GM23338 (cell line): ENCODE measurements at regions not wholly inside any gene's neighbourhood (a gene's known extent, or its start where the extent isn't known, plus 50 kb on each side); places are given as distances from the start of the nearest gene placed in this dataset.

Experiments
- ATAC-seq: fragments of 200-7000 bp; cut with Tn5 transposase; 3 replicates; pipeline ENCODE4 v1.9.1; 2020
- DNase-seq: peaks from one replicate; pipeline ENCODE4 v3.0.0-alpha.2; 2015; ENCODE audit warnings: low spot score
- H2AFZ ChIP-seq: fragments of 200-600 bp; sonication (generic); 2 replicates; pipeline ENCODE4 v1.8.0; 2016; ENCODE audit warnings: antibody characterized with exemption, mild to moderate bottlenecking, moderate library complexity
- H3F3A ChIP-seq: fragments of 200-600 bp; sonication (generic); replicated peaks from 2 replicates; pipeline ENCODE4 v1.8.0; 2017; ENCODE audit warnings: antibody characterized with exemption, mixed run types, low read depth
- H3K27ac ChIP-seq: fragments of 200-600 bp; sonication (generic); 2 replicates; pipeline ENCODE4 v1.6.1; 2016; ENCODE audit warnings: low read depth
- H3K27me3 ChIP-seq: fragments of 200-600 bp; sonication (generic); 2 replicates; pipeline ENCODE4 v1.8.0; 2016; ENCODE audit warnings: mild to moderate bottlenecking, mixed run types, moderate library complexity; ENCODE audit not compliant: insufficient read depth
- H3K36me3 ChIP-seq: fragments of 200-600 bp; sonication (generic); 2 replicates; pipeline ENCODE4 v1.8.0; 2016; ENCODE audit warnings: mild to moderate bottlenecking; ENCODE audit not compliant: insufficient read depth
- H3K4me1 ChIP-seq: fragments of 200-600 bp; sonication (generic); 2 replicates; pipeline ENCODE4 v1.8.0; 2016; ENCODE audit warnings: mild to moderate bottlenecking, moderate library complexity; ENCODE audit not compliant: insufficient read depth
- H3K4me2 ChIP-seq: fragments of 200-600 bp; sonication (generic); 2 replicates; pipeline ENCODE4 v1.7.1; 2017; ENCODE audit warnings: mixed run types
- H3K4me3 ChIP-seq: fragments of 200-600 bp; sonication (generic); 2 replicates; pipeline ENCODE4 v1.6.1; 2016; ENCODE audit warnings: mixed run types
- H3K79me2 ChIP-seq: fragments of 200-600 bp; sonication (generic); replicated peaks from 2 replicates; pipeline ENCODE4 v1.8.0; 2017; ENCODE audit warnings: mild to moderate bottlenecking; ENCODE audit not compliant: insufficient read depth
- H3K9me2 ChIP-seq: fragments of 200-600 bp; sonication (generic); 2 replicates; pipeline ENCODE4 v1.8.0; 2017; ENCODE audit not compliant: insufficient read depth
- H4K20me1 ChIP-seq: fragments of 200-600 bp; sonication (generic); replicated peaks from 2 replicates; pipeline ENCODE4 v1.8.0; 2017; ENCODE audit warnings: mild to moderate bottlenecking; ENCODE audit not compliant: insufficient read depth
- H3K27ac Mint-ChIP-seq: 2 replicates; pipeline ENCODE4 v1.8.0; 2020; ENCODE audit warnings: inconsistent platforms, mild to moderate bottlenecking, moderate library complexity, mixed read lengths
- H3K27me3 Mint-ChIP-seq: 3 replicates; pipeline ENCODE4 v1.8.0; 2022; ENCODE audit warnings: low read depth, mild to moderate bottlenecking, moderate library complexity, mixed read lengths, inconsistent platforms; ENCODE audit not compliant: insufficient read depth, poor library complexity
- H3K36me3 Mint-ChIP-seq: 3 replicates; pipeline ENCODE4 v1.8.0; 2021; ENCODE audit warnings: low read depth, mild to moderate bottlenecking, inconsistent platforms, moderate library complexity, mixed read lengths
- H3K4me1 Mint-ChIP-seq: 3 replicates; pipeline ENCODE4 v1.8.0; 2020; ENCODE audit warnings: mild to moderate bottlenecking, inconsistent platforms, mixed read lengths
- H3K4me3 Mint-ChIP-seq: 3 replicates; pipeline ENCODE4 v1.8.0; 2021; ENCODE audit warnings: moderate library complexity, mild to moderate bottlenecking, inconsistent platforms, mixed read lengths
- H3K9me3 Mint-ChIP-seq: 3 replicates; pipeline ENCODE4 v1.8.0; 2020; ENCODE audit warnings: moderate library complexity, mild to moderate bottlenecking, inconsistent platforms, mixed read lengths
- CREB1 ChIP-seq: fragments of 250-450 bp; sonication (Bioruptor Pico); IDR thresholded peaks from 2 replicates; pipeline ENCODE4 v1.5.0; 2020; ENCODE audit warnings: low read depth, mild to moderate bottlenecking, moderate library complexity
- EZH2 ChIP-seq: fragments of 200-600 bp; sonication (generic); IDR thresholded peaks from one replicate; pipeline ENCODE4 v1.8.0; 2017; ENCODE audit warnings: antibody characterized with exemption, mild to moderate bottlenecking, low read depth; ENCODE audit not compliant: unreplicated experiment
- EZH2phosphoT487 ChIP-seq: fragments of 200-600 bp; sonication (generic); IDR thresholded peaks from one replicate; pipeline ENCODE4 v1.8.1; 2018; ENCODE audit warnings: antibody characterized with exemption; ENCODE audit not compliant: unreplicated experiment
- JUNB ChIP-seq: IDR thresholded peaks from one replicate; pipeline ENCODE4 v1.6.1; 2016; ENCODE audit warnings: antibody characterized with exemption; ENCODE audit not compliant: unreplicated experiment
- POLR2AphosphoS5 ChIP-seq: IDR thresholded peaks from 2 replicates; pipeline ENCODE4 v1.6.1; 2016; ENCODE audit warnings: antibody characterized with exemption, low read depth
- STAT1 ChIP-seq: IDR thresholded peaks from one replicate; pipeline ENCODE4 v1.6.1; 2016; ENCODE audit warnings: antibody characterized with exemption; ENCODE audit not compliant: unreplicated experiment
- ZNF114 ChIP-seq: fragments of 250-450 bp; sonication (Bioruptor Pico); IDR thresholded peaks from 2 replicates; pipeline ENCODE4 v1.5.0; 2020; ENCODE audit warnings: mild to moderate bottlenecking, moderate library complexity
- ZNF331 ChIP-seq: fragments of 250-450 bp; sonication (Bioruptor Pico); IDR thresholded peaks from 2 replicates; pipeline ENCODE4 v1.5.0; 2020; ENCODE audit warnings: low read depth, mild to moderate bottlenecking, moderate library complexity
- TF ChIP-seq, protein P1 (sequence below), 2 experiments: fragments of 200-600 bp in 1 of 2; sonication (generic) in 1 of 2; conservative IDR thresholded peaks; 2 replicates each; pipeline versions ENCODE4 v1.5.1 to v1.6.1; 2016 to 2017; ENCODE audit warnings: antibody characterized with exemption in 2 of 2, low read depth in 2 of 2, mild to moderate bottlenecking in 2 of 2, moderate library complexity in 1 of 2
- TF ChIP-seq, protein P2 (sequence below): fragments of 250-450 bp; sonication (Bioruptor Pico); IDR thresholded peaks from 2 replicates; pipeline ENCODE4 v1.5.0; 2020; ENCODE audit warnings: mild to moderate bottlenecking, moderate library complexity

- no peak overlapping the region for H3K4me3 Mint-ChIP-seq
- H3K27ac Mint-ChIP-seq = no peak overlapping the region
Observed at GRCh38 chr17:83008186-83008510, 71.3 kb upstream of the METRNL start.

More at GRCh38 chr17:83008186-83008510, 71.3 kb upstream of the METRNL start:
- Histone ChIP-seq H3K27me3 (no peaks in the 10 kb centered on the region), H3K4me2 (no peak overlapping the region), H3K4me1 (no peaks in the 10 kb centered on the region), H3K36me3 (no peaks in the 10 kb centered on the region), H3K79me2 (no peaks in the 10 kb centered on the region), H2AFZ (no peak overlapping the region), H3K27ac (no peak overlapping the region), H3K9me2 (no peaks in the 10 kb centered on the region), H3F3A (no peaks in the 10 kb centered on the region), H4K20me1 (no peaks in the 10 kb centered on the region), H3K4me3 (no peak overlapping the region)
- ATAC-seq (no peak), DNase-seq (no peak)
- Mint-ChIP-seq H3K4me1 (peaks cover 12% of the 10 kb centered on the region), H3K27me3 (peaks cover 9% of the 10 kb centered on the region), H3K9me3 (no peaks in the 10 kb centered on the region), H3K36me3 (peaks cover 18% of the 10 kb centered on the region)
- TF ChIP-seq STAT1 = no peak
- TF ChIP-seq EZH2phosphoT487 = no peak
- TF ChIP-seq JUNB = no peak
- no peak for TF ChIP-seq POLR2AphosphoS5
- TF ChIP-seq ZNF331 (CRISPR knock-in tag) = no peak
- TF ChIP-seq, protein P1, sequence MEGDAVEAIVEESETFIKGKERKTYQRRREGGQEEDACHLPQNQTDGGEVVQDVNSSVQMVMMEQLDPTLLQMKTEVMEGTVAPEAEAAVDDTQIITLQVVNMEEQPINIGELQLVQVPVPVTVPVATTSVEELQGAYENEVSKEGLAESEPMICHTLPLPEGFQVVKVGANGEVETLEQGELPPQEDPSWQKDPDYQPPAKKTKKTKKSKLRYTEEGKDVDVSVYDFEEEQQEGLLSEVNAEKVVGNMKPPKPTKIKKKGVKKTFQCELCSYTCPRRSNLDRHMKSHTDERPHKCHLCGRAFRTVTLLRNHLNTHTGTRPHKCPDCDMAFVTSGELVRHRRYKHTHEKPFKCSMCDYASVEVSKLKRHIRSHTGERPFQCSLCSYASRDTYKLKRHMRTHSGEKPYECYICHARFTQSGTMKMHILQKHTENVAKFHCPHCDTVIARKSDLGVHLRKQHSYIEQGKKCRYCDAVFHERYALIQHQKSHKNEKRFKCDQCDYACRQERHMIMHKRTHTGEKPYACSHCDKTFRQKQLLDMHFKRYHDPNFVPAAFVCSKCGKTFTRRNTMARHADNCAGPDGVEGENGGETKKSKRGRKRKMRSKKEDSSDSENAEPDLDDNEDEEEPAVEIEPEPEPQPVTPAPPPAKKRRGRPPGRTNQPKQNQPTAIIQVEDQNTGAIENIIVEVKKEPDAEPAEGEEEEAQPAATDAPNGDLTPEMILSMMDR (conservative IDR thresholded peaks at IDR 0.05; ENCODE audit: low read depth in 2 of 2) = no peak
- no peak for TF ChIP-seq ZNF114
- no peak for TF ChIP-seq CREB1 (CRISPR knock-in tag)
- TF ChIP-seq, protein P2, sequence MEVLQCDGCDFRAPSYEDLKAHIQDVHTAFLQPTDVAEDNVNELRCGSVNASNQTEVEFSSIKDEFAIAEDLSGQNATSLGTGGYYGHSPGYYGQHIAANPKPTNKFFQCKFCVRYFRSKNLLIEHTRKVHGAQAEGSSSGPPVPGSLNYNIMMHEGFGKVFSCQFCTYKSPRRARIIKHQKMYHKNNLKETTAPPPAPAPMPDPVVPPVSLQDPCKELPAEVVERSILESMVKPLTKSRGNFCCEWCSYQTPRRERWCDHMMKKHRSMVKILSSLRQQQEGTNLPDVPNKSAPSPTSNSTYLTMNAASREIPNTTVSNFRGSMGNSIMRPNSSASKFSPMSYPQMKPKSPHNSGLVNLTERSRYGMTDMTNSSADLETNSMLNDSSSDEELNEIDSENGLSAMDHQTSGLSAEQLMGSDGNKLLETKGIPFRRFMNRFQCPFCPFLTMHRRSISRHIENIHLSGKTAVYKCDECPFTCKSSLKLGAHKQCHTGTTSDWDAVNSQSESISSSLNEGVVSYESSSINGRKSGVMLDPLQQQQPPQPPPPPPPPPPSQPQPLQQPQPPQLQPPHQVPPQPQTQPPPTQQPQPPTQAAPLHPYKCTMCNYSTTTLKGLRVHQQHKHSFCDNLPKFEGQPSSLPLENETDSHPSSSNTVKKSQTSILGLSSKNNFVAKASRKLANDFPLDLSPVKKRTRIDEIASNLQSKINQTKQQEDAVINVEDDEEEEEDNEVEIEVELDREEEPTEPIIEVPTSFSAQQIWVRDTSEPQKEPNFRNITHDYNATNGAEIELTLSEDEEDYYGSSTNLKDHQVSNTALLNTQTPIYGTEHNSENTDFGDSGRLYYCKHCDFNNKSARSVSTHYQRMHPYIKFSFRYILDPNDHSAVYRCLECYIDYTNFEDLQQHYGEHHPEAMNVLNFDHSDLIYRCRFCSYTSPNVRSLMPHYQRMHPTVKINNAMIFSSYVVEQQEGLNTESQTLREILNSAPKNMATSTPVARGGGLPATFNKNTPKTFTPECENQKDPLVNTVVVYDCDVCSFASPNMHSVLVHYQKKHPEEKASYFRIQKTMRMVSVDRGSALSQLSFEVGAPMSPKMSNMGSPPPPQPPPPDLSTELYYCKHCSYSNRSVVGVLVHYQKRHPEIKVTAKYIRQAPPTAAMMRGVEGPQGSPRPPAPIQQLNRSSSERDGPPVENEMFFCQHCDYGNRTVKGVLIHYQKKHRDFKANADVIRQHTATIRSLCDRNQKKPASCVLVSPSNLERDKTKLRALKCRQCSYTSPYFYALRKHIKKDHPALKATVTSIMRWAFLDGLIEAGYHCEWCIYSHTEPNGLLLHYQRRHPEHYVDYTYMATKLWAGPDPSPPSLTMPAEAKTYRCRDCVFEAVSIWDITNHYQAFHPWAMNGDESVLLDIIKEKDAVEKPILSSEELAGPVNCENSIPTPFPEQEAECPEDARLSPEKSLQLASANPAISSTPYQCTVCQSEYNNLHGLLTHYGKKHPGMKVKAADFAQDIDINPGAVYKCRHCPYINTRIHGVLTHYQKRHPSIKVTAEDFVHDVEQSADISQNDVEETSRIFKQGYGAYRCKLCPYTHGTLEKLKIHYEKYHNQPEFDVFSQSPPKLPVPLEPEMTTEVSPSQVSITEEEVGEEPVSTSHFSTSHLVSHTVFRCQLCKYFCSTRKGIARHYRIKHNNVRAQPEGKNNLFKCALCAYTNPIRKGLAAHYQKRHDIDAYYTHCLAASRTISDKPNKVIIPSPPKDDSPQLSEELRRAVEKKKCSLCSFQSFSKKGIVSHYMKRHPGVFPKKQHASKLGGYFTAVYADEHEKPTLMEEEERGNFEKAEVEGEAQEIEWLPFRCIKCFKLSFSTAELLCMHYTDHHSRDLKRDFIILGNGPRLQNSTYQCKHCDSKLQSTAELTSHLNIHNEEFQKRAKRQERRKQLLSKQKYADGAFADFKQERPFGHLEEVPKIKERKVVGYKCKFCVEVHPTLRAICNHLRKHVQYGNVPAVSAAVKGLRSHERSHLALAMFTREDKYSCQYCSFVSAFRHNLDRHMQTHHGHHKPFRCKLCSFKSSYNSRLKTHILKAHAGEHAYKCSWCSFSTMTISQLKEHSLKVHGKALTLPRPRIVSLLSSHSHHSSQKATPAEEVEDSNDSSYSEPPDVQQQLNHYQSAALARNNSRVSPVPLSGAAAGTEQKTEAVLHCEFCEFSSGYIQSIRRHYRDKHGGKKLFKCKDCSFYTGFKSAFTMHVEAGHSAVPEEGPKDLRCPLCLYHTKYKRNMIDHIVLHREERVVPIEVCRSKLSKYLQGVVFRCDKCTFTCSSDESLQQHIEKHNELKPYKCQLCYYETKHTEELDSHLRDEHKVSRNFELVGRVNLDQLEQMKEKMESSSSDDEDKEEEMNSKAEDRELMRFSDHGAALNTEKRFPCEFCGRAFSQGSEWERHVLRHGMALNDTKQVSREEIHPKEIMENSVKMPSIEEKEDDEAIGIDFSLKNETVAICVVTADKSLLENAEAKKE = no peak
- no peak for TF ChIP-seq EZH2
